ENCODE measurements at regions not wholly inside any gene's neighbourhood (a gene's known extent, or its start where the extent isn't known, plus 50 kb on each side); places are given as distances from the start of the nearest gene placed in this dataset.

DNA sequence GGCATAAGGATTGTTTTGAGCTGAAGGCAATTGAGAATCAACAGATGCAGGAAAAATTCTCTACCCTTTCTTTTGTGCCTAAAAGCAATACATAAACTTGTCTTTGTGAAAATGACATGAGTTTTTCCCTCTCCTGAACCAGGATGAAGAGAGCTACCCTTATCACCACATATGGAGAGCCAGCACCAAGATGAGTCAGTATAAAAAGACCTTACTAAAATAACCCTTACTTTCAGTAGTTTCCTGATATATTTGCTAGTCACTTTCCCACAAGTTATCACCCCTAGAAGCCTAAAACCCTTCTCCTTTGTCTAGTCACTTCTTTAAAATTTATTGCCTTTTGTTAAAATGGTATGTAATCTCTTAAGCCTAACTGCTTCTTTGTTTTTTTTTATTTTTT, 61.9 kb upstream of the ANKRD10 start:
- peaks cover 0 to 11% (median 0%) of the 10 kb centered on the region in 4 donors for H3K27me3 ChIP-seq (ENCODE audit: control insufficient read depth in 4 of 4, insufficient read depth in 4 of 4, low read length in 3 of 4)
- no peak overlapping the region for H3K4me3 ChIP-seq (ENCODE audit: low read depth in 1 of 3, low read length in 3 of 3)
- peaks cover 0 to 3% (median 0%) of the 10 kb centered on the region in 4 donors for H3K9me3 ChIP-seq (ENCODE audit: control insufficient read depth in 4 of 4, low read length in 3 of 4)
- no peak for DNase-seq (ENCODE audit: low spot score)
- H3K27ac ChIP-seq (ENCODE audit: low read depth in 1 of 2, low read length in 2 of 2): no peak overlapping the region
- H3K36me3 ChIP-seq (ENCODE audit: control insufficient read depth in 4 of 4, insufficient read depth in 3 of 4, low read depth in 1 of 4, low read length in 3 of 4): no peaks in the 10 kb centered on the region
- TF ChIP-seq, protein P1, sequence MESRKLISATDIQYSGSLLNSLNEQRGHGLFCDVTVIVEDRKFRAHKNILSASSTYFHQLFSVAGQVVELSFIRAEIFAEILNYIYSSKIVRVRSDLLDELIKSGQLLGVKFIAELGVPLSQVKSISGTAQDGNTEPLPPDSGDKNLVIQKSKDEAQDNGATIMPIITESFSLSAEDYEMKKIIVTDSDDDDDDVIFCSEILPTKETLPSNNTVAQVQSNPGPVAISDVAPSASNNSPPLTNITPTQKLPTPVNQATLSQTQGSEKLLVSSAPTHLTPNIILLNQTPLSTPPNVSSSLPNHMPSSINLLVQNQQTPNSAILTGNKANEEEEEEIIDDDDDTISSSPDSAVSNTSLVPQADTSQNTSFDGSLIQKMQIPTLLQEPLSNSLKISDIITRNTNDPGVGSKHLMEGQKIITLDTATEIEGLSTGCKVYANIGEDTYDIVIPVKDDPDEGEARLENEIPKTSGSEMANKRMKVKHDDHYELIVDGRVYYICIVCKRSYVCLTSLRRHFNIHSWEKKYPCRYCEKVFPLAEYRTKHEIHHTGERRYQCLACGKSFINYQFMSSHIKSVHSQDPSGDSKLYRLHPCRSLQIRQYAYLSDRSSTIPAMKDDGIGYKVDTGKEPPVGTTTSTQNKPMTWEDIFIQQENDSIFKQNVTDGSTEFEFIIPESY (IDR thresholded peaks at IDR 0.05): no peak
- TF ChIP-seq FOXA1 (IDR thresholded peaks at IDR 0.05) (no peak), JUND (IDR thresholded peaks at IDR 0.05) (no peak), RAD21 (IDR thresholded peaks at IDR 0.05) (no peak), RXRA (IDR thresholded peaks at IDR 0.05) (no peak), TAF1 (conservative IDR thresholded peaks at IDR 0.05) (no peak), GABPA (IDR thresholded peaks at IDR 0.05 in 1 of 2, conservative IDR thresholded peaks at IDR 0.05 in 1 of 2) (no peak), EGR1 (IDR thresholded peaks at IDR 0.05; ENCODE audit: low read depth in 2 of 2) (no peak), HNF4A (conservative IDR thresholded peaks at IDR 0.05) (no peak), SP1 (IDR thresholded peaks at IDR 0.05) (no peak), HNF4G (IDR thresholded peaks at IDR 0.05) (no peak), FOXA2 (IDR thresholded peaks at IDR 0.05) (no peak), YY1 (IDR thresholded peaks at IDR 0.05) (no peak), NR2F2 (IDR thresholded peaks at IDR 0.05) (no peak)
- TF ChIP-seq, protein P2, sequence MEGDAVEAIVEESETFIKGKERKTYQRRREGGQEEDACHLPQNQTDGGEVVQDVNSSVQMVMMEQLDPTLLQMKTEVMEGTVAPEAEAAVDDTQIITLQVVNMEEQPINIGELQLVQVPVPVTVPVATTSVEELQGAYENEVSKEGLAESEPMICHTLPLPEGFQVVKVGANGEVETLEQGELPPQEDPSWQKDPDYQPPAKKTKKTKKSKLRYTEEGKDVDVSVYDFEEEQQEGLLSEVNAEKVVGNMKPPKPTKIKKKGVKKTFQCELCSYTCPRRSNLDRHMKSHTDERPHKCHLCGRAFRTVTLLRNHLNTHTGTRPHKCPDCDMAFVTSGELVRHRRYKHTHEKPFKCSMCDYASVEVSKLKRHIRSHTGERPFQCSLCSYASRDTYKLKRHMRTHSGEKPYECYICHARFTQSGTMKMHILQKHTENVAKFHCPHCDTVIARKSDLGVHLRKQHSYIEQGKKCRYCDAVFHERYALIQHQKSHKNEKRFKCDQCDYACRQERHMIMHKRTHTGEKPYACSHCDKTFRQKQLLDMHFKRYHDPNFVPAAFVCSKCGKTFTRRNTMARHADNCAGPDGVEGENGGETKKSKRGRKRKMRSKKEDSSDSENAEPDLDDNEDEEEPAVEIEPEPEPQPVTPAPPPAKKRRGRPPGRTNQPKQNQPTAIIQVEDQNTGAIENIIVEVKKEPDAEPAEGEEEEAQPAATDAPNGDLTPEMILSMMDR (IDR thresholded peaks at IDR 0.05; ENCODE audit: low read depth, low read length, missing input control): no peak
- TF ChIP-seq, protein P3, sequence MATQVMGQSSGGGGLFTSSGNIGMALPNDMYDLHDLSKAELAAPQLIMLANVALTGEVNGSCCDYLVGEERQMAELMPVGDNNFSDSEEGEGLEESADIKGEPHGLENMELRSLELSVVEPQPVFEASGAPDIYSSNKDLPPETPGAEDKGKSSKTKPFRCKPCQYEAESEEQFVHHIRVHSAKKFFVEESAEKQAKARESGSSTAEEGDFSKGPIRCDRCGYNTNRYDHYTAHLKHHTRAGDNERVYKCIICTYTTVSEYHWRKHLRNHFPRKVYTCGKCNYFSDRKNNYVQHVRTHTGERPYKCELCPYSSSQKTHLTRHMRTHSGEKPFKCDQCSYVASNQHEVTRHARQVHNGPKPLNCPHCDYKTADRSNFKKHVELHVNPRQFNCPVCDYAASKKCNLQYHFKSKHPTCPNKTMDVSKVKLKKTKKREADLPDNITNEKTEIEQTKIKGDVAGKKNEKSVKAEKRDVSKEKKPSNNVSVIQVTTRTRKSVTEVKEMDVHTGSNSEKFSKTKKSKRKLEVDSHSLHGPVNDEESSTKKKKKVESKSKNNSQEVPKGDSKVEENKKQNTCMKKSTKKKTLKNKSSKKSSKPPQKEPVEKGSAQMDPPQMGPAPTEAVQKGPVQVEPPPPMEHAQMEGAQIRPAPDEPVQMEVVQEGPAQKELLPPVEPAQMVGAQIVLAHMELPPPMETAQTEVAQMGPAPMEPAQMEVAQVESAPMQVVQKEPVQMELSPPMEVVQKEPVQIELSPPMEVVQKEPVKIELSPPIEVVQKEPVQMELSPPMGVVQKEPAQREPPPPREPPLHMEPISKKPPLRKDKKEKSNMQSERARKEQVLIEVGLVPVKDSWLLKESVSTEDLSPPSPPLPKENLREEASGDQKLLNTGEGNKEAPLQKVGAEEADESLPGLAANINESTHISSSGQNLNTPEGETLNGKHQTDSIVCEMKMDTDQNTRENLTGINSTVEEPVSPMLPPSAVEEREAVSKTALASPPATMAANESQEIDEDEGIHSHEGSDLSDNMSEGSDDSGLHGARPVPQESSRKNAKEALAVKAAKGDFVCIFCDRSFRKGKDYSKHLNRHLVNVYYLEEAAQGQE (IDR thresholded peaks at IDR 0.05): no peak
- TF ChIP-seq, protein P4, sequence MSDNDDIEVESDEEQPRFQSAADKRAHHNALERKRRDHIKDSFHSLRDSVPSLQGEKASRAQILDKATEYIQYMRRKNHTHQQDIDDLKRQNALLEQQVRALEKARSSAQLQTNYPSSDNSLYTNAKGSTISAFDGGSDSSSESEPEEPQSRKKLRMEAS (IDR thresholded peaks at IDR 0.05): no peak
- TF ChIP-seq, protein P5, sequence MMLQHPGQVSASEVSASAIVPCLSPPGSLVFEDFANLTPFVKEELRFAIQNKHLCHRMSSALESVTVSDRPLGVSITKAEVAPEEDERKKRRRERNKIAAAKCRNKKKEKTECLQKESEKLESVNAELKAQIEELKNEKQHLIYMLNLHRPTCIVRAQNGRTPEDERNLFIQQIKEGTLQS (IDR thresholded peaks at IDR 0.05): no peak
- H3K9ac ChIP-seq (ENCODE audit: low read depth in 1 of 2, low read length in 2 of 2): no peak overlapping the region
- no peaks in the 10 kb centered on the region for H3K4me1 ChIP-seq (ENCODE audit: control insufficient read depth in 4 of 4, insufficient read depth in 4 of 4, low read length in 3 of 4)

All from liver (tissue), 7 donors.